GM13977 (cell line): ENCODE measurements at regions not wholly inside any gene's neighbourhood (a gene's known extent, or its start where the extent isn't known, plus 50 kb on each side); places are given as distances from the start of the nearest gene placed in this dataset.

Source experiments
- DNase-seq: peaks from one replicate; pipeline ENCODE4 v3.0.0; 2012; ENCODE audit warnings: low spot score
- CTCF ChIP-seq: IDR thresholded peaks from 2 replicates; pipeline ENCODE4 v1.5.1; 2012; ENCODE audit warnings: mild to moderate bottlenecking, control low read depth; ENCODE audit not compliant: insufficient read depth; ENCODE audit errors: extremely low read depth, missing control alignments
- in situ Hi-C: fragments of 300-500 bp; cut with MboI; formaldehyde crosslinking; loops from one replicate; pipeline ENCODE4 v1.12.0; 2022; ENCODE audit warnings: low sequenced_read_pairs, low pct_unique_long_range_greater_than_20kb, mixed read lengths, inconsistent platforms; ENCODE audit not compliant: unreplicated experiment

GRCh38 chr2:120502357-120502756 lies 156.4 kb downstream of the INHBB start:
- no peak for TF ChIP-seq CTCF
- DNase-seq, result no peak
- in situ Hi-C loops, result no loop called here

GRCh38 chr2:120502761-120503160 lies 156.8 kb downstream of the INHBB start:
- in situ Hi-C loops, result no loop called here
- no peak for DNase-seq

GRCh38 chr2:120503206-120503792 lies 157.4 kb downstream of the INHBB start:
- in situ Hi-C loops, result no loop called here
- no peak for TF ChIP-seq CTCF
- DNase-seq, result no peak

More at GRCh38 chr2:120502761-120503160, 156.8 kb downstream of the INHBB start:
- TF ChIP-seq CTCF, result no peak

- in situ Hi-C loops, result no loop called here
- no peak for DNase-seq
- no peak for TF ChIP-seq CTCF
These were observed 158.0 kb downstream of the INHBB start for GRCh38 chr2:120503793-120504571.

- in situ Hi-C loops, result no loop called here
- no peak for DNase-seq
- TF ChIP-seq CTCF, result no peak
These were observed 159.2 kb downstream of the INHBB start for GRCh38 chr2:120504936-120505705.

GRCh38 chr2:120508567-120509041 lies 162.7 kb downstream of the INHBB start:
- in situ Hi-C loops, result no loop called here
- no peak for DNase-seq
- TF ChIP-seq CTCF, result no peak
